HCT116 (cell line): ENCODE measurements at regions not wholly inside any gene's neighbourhood (a gene's known extent, or its start where the extent isn't known, plus 50 kb on each side); places are given as distances from the start of the nearest gene placed in this dataset.

Experiments
- ATAC-seq: fragments of 200-7000 bp; cut with Tn5 transposase; 2 replicates; pipeline ENCODE4 v1.9.1; 2020; ENCODE audit warnings: mild to moderate bottlenecking, moderate library complexity
- BruUV-seq: library from RNA; stranded (reverse); fragments of 400-500 nt; replicated peaks from 2 replicates; lab custom pipeline; 2021; lab: Mats Ljungman, UMichigan
- CTCF ChIA-PET: fragments of 300-600 bp; sonication (Branson Sonifier 250); formaldehyde crosslinking; loops from one replicate; lab custom pipeline; 2021; ENCODE audit warnings: antibody characterized with exemption; lab: Charles Lee
- POLR2A ChIA-PET: fragments of 300-600, 350-600 bp; sonication (Branson Sonifier 250); formaldehyde crosslinking; loops from one replicate; lab custom pipeline; 2021; ENCODE audit warnings: antibody characterized with exemption; lab: Charles Lee
- RAD21 ChIA-PET, 2 experiments: fragments of 300-600 bp; sonication (Branson Sonifier 250); formaldehyde crosslinking; loops; one replicate each; lab custom pipeline; 2023; ENCODE audit warnings: low total read pairs in 2 of 2; ENCODE audit not compliant: uncharacterized antibody in 2 of 2, unreplicated experiment in 2 of 2, low non-redundant PET in 1 of 2; lab: Charles Lee
- DNase-seq: peaks from one replicate; pipeline ENCODE4 v3.0.0-alpha.2; 2010; ENCODE audit warnings: low read depth, low spot score
- H2AFZ ChIP-seq: fragments of 200-600 bp; shearing (Covaris generic), sonication (generic); 2 replicates; pipeline ENCODE4 v1.6.1; 2017; ENCODE audit warnings: low read depth, mixed run types, mixed read lengths, antibody characterized with exemption, low read length; ENCODE audit not compliant: poor library complexity, severe bottlenecking
- H3K27ac ChIP-seq: 2 replicates; pipeline ENCODE4 v1.5.1; 2012; ENCODE audit warnings: low read depth, low read length
- H3K27me3 ChIP-seq: fragments of 200-600 bp; sonication (generic); 2 replicates; pipeline ENCODE4 v1.6.1; 2016; ENCODE audit warnings: mixed run types, low read length, mixed read lengths; ENCODE audit not compliant: insufficient read depth
- H3K36me3 ChIP-seq, 2 experiments: fragments of 200-500 bp in 1 of 2; fragments of 200-600 bp in 1 of 2; sonication (Bioruptor generic) in 1 of 2; sonication (generic) in 1 of 2; 2 replicates each; pipeline versions ENCODE4 v1.5.1 to v1.6.1; 2014 to 2016; ENCODE audit warnings: low read length in 2 of 2, inconsistent platforms in 1 of 2, mixed read lengths in 1 of 2, mixed run types in 1 of 2; ENCODE audit not compliant: insufficient read depth in 2 of 2, control insufficient read depth in 1 of 2
- H3K4me1 ChIP-seq, 2 experiments: fragments of 200-600 bp in 1 of 2; sonication (generic) in 1 of 2; 2 replicates each; pipeline versions ENCODE4 v1.5.1 to v1.6.1; 2012 to 2017; ENCODE audit warnings: low read length in 2 of 2, inconsistent platforms in 1 of 2, mild to moderate bottlenecking in 1 of 2, mixed read lengths in 1 of 2, mixed run types in 1 of 2, moderate library complexity in 1 of 2; ENCODE audit not compliant: insufficient read depth in 2 of 2, control insufficient read depth in 1 of 2
- H3K4me2 ChIP-seq: fragments of 200-600 bp; sonication (generic); 2 replicates; pipeline ENCODE4 v1.6.1; 2017; ENCODE audit warnings: mixed run types, low read length, mixed read lengths
- H3K4me3 ChIP-seq, 2 experiments: fragments of 200-600 bp in 1 of 2; sonication (generic) in 1 of 2; replicated peaks in 1 of 2; 2 replicates each; pipeline ENCODE4 v1.5.1; 2011 to 2016; ENCODE audit warnings: low read length in 2 of 2, control low read depth in 1 of 2, low read depth in 1 of 2, mild to moderate bottlenecking in 1 of 2, mixed read lengths in 1 of 2, mixed run types in 1 of 2
- H3K79me2 ChIP-seq: fragments of 200-600 bp; sonication (generic); 2 replicates; pipeline ENCODE4 v1.6.1; 2017; ENCODE audit warnings: mild to moderate bottlenecking, mixed run types, low read length, moderate library complexity, mixed read lengths; ENCODE audit not compliant: insufficient read depth
- H3K9ac ChIP-seq: fragments of 200-600 bp; sonication (generic); 2 replicates; pipeline ENCODE4 v1.6.1; 2016; ENCODE audit warnings: low read length, mixed read lengths
- H3K9me2 ChIP-seq: fragments of 200-600 bp; sonication (generic), shearing (Covaris generic); 2 replicates; pipeline ENCODE4 v1.6.1; 2017; ENCODE audit warnings: mixed run types, mild to moderate bottlenecking, moderate library complexity; ENCODE audit not compliant: insufficient read depth
- H3K9me3 ChIP-seq, 2 experiments: fragments of 200-500 bp in 1 of 2; fragments of 200-600 bp in 1 of 2; sonication (Bioruptor generic) in 1 of 2; sonication (generic) in 1 of 2; 2 replicates each; pipeline ENCODE4 v1.6.1; 2014 to 2017; ENCODE audit warnings: low read length in 2 of 2, mixed read lengths in 2 of 2, inconsistent platforms in 1 of 2, low read depth in 1 of 2, mild to moderate bottlenecking in 1 of 2, mixed run types in 1 of 2, moderate library complexity in 1 of 2; ENCODE audit not compliant: control insufficient read depth in 1 of 2, insufficient read depth in 1 of 2
- H4K20me1 ChIP-seq: fragments of 200-600 bp; sonication (generic), shearing (Covaris generic); 2 replicates; pipeline ENCODE4 v1.6.1; 2017; ENCODE audit warnings: mixed run types, mild to moderate bottlenecking, moderate library complexity; ENCODE audit not compliant: insufficient read depth
- EGR1 ChIP-seq: IDR thresholded peaks from 2 replicates; pipeline ENCODE4 v1.6.1; 2012; ENCODE audit warnings: low read depth
- SRF ChIP-seq: IDR thresholded peaks from 2 replicates; pipeline ENCODE4 v1.6.1; 2012; ENCODE audit warnings: low read depth
- intact Hi-C: fragments of 100-400 bp; cut with micrococcal nuclease; formaldehyde crosslinking; loops from 2 replicates; pipeline ENCODE4 v1.10.0; 2022
- TF ChIP-seq, protein P1 (sequence below), 3 experiments: fragments of 200-600 bp in 1 of 3; sonication (generic) in 1 of 3; IDR thresholded peaks in 2 of 3; conservative IDR thresholded peaks in 1 of 3; 2 replicates each; pipeline ENCODE4 v1.5.1; 2012 to 2017; ENCODE audit warnings: low read depth in 2 of 3, low read length in 2 of 3, antibody characterized with exemption in 1 of 3, borderline replicate concordance in 1 of 3, control low read depth in 1 of 3, mild to moderate bottlenecking in 1 of 3, mixed read lengths in 1 of 3, mixed run types in 1 of 3, moderate library complexity in 1 of 3; ENCODE audit not compliant: insufficient read depth in 1 of 3
- TF ChIP-seq, protein P2 (sequence below): IDR thresholded peaks from 2 replicates; pipeline ENCODE4 v1.6.1; 2012; ENCODE audit warnings: low read depth

DNA sequence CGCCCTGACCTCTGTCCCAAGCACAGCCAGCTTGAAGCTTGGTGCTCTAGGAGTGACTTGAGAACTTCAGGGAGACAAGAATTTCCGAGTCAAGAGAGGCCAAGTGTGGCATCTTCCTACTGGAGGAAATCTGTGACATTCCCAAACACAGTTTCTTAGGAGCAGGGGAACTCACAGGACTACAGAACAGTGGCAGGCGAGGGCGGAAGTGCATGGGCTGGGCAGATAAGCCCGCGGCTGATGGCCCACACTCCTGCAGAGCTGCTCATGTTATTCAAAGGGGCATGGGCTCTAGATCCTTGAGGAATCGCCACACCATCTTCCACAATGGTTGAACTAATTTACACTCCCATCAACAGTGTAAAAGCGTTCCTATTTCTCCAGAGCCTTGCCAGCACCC is 168.8 kb downstream of the KATNAL1 start:
- Histone ChIP-seq H3K9me2 (no peaks in the 10 kb centered on the region), H2AFZ (no peak overlapping the region), H3K4me2 (no peak overlapping the region), H3K27me3 (no peaks in the 10 kb centered on the region), H4K20me1 (no peaks in the 10 kb centered on the region), H3K9me3 (no peaks in the 10 kb centered on the region), H3K79me2 (no peaks in the 10 kb centered on the region), H3K9ac (no peak overlapping the region), H3K27ac (no peak overlapping the region), H3K4me3 (no peak overlapping the region), H3K36me3 (no peaks in the 10 kb centered on the region), H3K4me1 (peaks cover 19 to 21% of the 10 kb centered on the region in 2 experiments)
- ATAC-seq = no peak
- no peak for DNase-seq
- no TSS peak for BruUV-seq
- TF ChIP-seq SRF = no peak
- TF ChIP-seq, protein P1, sequence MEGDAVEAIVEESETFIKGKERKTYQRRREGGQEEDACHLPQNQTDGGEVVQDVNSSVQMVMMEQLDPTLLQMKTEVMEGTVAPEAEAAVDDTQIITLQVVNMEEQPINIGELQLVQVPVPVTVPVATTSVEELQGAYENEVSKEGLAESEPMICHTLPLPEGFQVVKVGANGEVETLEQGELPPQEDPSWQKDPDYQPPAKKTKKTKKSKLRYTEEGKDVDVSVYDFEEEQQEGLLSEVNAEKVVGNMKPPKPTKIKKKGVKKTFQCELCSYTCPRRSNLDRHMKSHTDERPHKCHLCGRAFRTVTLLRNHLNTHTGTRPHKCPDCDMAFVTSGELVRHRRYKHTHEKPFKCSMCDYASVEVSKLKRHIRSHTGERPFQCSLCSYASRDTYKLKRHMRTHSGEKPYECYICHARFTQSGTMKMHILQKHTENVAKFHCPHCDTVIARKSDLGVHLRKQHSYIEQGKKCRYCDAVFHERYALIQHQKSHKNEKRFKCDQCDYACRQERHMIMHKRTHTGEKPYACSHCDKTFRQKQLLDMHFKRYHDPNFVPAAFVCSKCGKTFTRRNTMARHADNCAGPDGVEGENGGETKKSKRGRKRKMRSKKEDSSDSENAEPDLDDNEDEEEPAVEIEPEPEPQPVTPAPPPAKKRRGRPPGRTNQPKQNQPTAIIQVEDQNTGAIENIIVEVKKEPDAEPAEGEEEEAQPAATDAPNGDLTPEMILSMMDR (IDR thresholded peaks at IDR 0.05 in 2 of 3, conservative IDR thresholded peaks at IDR 0.05 in 1 of 3; ENCODE audit: borderline replicate concordance in 1 of 3, insufficient read depth in 1 of 3, low read depth in 2 of 3, low read length in 2 of 3) = no peak
- RAD21 ChIA-PET = no interaction called here
- POLR2A ChIA-PET = no interaction called here
- CTCF ChIA-PET = no interaction called here
- intact Hi-C loops = loop anchor here (10.0 kb wide), 2 partner anchors 446 to 536 kb away; no protein-coding TSS in a partner anchor

DNA sequence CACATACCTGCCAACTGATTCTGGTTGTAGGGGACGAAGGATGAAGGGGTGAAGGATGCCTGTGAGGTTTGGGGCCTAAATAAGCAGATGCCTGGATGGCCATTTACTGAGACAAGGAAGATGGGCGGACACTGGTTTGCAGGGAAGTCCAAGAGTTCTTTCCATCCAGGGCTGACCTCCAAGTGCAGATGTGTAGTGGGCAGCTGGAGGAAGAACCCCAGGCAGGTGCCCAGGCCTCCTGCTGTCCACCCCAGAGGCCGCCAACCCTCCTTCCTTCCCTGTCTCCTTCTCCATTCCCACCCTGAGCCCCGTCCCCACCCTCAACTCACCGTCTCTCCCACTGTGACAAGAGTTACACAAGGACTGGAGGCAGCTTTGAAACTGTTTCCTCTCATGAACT is 171.5 kb downstream of the KATNAL1 start:
- Histone ChIP-seq H2AFZ (no peak overlapping the region), H3K4me2 (no peak overlapping the region), H3K9me3 (no peaks in the 10 kb centered on the region), H4K20me1 (no peaks in the 10 kb centered on the region), H3K36me3 (no peaks in the 10 kb centered on the region), H3K4me3 (no peak overlapping the region), H3K4me1 (peaks cover 0 to 7% of the 10 kb centered on the region in 2 experiments; a peak in 2 of 4 replicates), H3K27ac (no peak overlapping the region), H3K27me3 (no peaks in the 10 kb centered on the region), H3K79me2 (no peaks in the 10 kb centered on the region), H3K9ac (no peak overlapping the region), H3K9me2 (no peaks in the 10 kb centered on the region)
- ChIA-PET RAD21 (no interaction called here), POLR2A (no interaction called here), CTCF (no interaction called here)
- intact Hi-C loops = loop anchor here (10.0 kb wide), 2 partner anchors 449 to 539 kb away; no protein-coding TSS in a partner anchor
- no TSS peak for BruUV-seq
- ATAC-seq (no peak), DNase-seq (no peak)
- TF ChIP-seq, protein P2, sequence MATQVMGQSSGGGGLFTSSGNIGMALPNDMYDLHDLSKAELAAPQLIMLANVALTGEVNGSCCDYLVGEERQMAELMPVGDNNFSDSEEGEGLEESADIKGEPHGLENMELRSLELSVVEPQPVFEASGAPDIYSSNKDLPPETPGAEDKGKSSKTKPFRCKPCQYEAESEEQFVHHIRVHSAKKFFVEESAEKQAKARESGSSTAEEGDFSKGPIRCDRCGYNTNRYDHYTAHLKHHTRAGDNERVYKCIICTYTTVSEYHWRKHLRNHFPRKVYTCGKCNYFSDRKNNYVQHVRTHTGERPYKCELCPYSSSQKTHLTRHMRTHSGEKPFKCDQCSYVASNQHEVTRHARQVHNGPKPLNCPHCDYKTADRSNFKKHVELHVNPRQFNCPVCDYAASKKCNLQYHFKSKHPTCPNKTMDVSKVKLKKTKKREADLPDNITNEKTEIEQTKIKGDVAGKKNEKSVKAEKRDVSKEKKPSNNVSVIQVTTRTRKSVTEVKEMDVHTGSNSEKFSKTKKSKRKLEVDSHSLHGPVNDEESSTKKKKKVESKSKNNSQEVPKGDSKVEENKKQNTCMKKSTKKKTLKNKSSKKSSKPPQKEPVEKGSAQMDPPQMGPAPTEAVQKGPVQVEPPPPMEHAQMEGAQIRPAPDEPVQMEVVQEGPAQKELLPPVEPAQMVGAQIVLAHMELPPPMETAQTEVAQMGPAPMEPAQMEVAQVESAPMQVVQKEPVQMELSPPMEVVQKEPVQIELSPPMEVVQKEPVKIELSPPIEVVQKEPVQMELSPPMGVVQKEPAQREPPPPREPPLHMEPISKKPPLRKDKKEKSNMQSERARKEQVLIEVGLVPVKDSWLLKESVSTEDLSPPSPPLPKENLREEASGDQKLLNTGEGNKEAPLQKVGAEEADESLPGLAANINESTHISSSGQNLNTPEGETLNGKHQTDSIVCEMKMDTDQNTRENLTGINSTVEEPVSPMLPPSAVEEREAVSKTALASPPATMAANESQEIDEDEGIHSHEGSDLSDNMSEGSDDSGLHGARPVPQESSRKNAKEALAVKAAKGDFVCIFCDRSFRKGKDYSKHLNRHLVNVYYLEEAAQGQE = no peak
- TF ChIP-seq EGR1 = no peak
